Mesendoderm (in vitro differentiated cells): ENCODE measurements at regions not wholly inside any gene's neighbourhood (a gene's known extent, or its start where the extent isn't known, plus 50 kb on each side); places are given as distances from the start of the nearest gene placed in this dataset.

ENCODE experiments used
- DNase-seq: peaks from one replicate; pipeline ENCODE4 v3.0.0; 2013
- H2AK5ac ChIP-seq: 2 replicates; pipeline ENCODE4 v1.6.1; 2013; ENCODE audit warnings: low read length, inconsistent platforms
- H2BK120ac ChIP-seq: 2 replicates; pipeline ENCODE4 v1.6.1; 2013; ENCODE audit warnings: low read depth, mild to moderate bottlenecking, low read length, moderate library complexity, mixed read lengths
- H2BK15ac ChIP-seq: replicated peaks from 2 replicates; pipeline ENCODE4 v1.6.1; 2013; ENCODE audit warnings: low read depth, mild to moderate bottlenecking, moderate library complexity
- H2BK5ac ChIP-seq: 2 replicates; pipeline ENCODE4 v1.6.1; 2013; ENCODE audit warnings: low read length, inconsistent platforms
- H3K18ac ChIP-seq: 2 replicates; pipeline ENCODE4 v1.6.1; 2013; ENCODE audit warnings: mild to moderate bottlenecking, low read length, mixed read lengths
- H3K23ac ChIP-seq: one replicate; pipeline ENCODE4 v1.6.1; 2013; ENCODE audit warnings: low read length
- H3K27ac ChIP-seq: 2 replicates; pipeline ENCODE4 v1.5.1; 2013; ENCODE audit warnings: low read depth, mild to moderate bottlenecking, inconsistent platforms, low read length, moderate library complexity
- H3K27me3 ChIP-seq: 2 replicates; pipeline ENCODE4 v1.6.1; 2013; ENCODE audit warnings: low read length, control low read depth, mild to moderate bottlenecking, inconsistent platforms; ENCODE audit not compliant: insufficient read depth, poor library complexity
- H3K36me3 ChIP-seq: 2 replicates; pipeline ENCODE4 v1.6.1; 2013; ENCODE audit warnings: low read length, inconsistent platforms; ENCODE audit not compliant: control insufficient read depth, insufficient read depth
- H3K4ac ChIP-seq: one replicate; pipeline ENCODE4 v1.6.1; 2013; ENCODE audit warnings: low read depth, mild to moderate bottlenecking, low read length, moderate library complexity
- H3K4me1 ChIP-seq: 2 replicates; pipeline ENCODE4 v1.6.1; 2013; ENCODE audit warnings: low read depth, low read length, inconsistent platforms; ENCODE audit not compliant: control insufficient read depth
- H3K4me2 ChIP-seq: 2 replicates; pipeline ENCODE4 v1.6.1; 2013; ENCODE audit warnings: low read length
- H3K4me3 ChIP-seq: 2 replicates; pipeline ENCODE4 v1.5.1; 2013; ENCODE audit warnings: mild to moderate bottlenecking, low read length
- H3K56ac ChIP-seq: one replicate; pipeline ENCODE4 v1.6.1; 2013; ENCODE audit warnings: low read length
- H3K79me1 ChIP-seq: 2 replicates; pipeline ENCODE4 v1.6.1; 2013; ENCODE audit warnings: low read length, inconsistent platforms
- H3K79me2 ChIP-seq: 2 replicates; pipeline ENCODE4 v1.6.1; 2013; ENCODE audit warnings: mild to moderate bottlenecking, low read length; ENCODE audit not compliant: control insufficient read depth, insufficient read depth
- H3K9ac ChIP-seq: 2 replicates; pipeline ENCODE4 v1.6.1; 2013; ENCODE audit warnings: low read length, inconsistent platforms
- H4K5ac ChIP-seq: one replicate; pipeline ENCODE4 v1.6.1; 2013; ENCODE audit warnings: low read length
- H4K8ac ChIP-seq: one replicate; pipeline ENCODE4 v1.6.1; 2013; ENCODE audit warnings: low read depth, mild to moderate bottlenecking, control low read depth, low read length, moderate library complexity
- WGBS: extraction: QIAGEN DNeasy Blood & Tissue Kit; methylation state at CpG from one replicate; pipeline ENCODE4 v1.1.7; 2013; ENCODE audit warnings: low lambda C conversion rate, missing lambda C conversion rate; ENCODE audit not compliant: insufficient coverage; ENCODE audit errors: extremely low coverage; 5-methylcytosine and 5-hydroxymethylcytosine counted together

DNA sequence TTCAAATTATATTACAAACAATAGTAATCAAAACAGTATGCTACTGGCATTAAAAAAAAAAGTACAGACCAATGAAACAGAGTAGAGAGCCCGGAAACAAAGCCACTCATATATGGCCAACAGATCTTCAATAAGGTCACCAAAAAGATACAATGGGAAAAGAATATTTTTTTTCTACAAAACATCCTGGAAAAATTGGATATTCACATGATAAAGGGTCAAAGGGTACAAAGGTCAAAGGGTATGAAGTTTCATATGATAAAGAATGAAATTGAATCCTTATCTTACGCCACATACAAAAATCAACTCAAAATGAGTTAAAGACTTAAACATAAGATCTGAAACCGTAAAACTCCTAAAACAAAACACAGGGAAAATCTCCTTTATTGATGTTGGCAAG is 168.5 kb upstream of the PELI2 start:
- Histone ChIP-seq H2AK5ac (no peak overlapping the region), H3K27me3 (no peaks in the 10 kb centered on the region), H3K36me3 (no peaks in the 10 kb centered on the region), H2BK120ac (no peak overlapping the region), H4K5ac (no peak overlapping the region), H3K9ac (no peak overlapping the region), H3K4me2 (no peak overlapping the region), H3K79me1 (no peaks in the 10 kb centered on the region), H4K8ac (no peak overlapping the region), H3K79me2 (no peaks in the 10 kb centered on the region), H3K56ac (no peak overlapping the region), H2BK5ac (no peak overlapping the region), H2BK15ac (no peak overlapping the region), H3K4me3 (no peak overlapping the region), H3K18ac (no peak overlapping the region), H3K27ac (no peak overlapping the region), H3K4ac (no peak overlapping the region), H3K4me1 (no peaks in the 10 kb centered on the region), H3K23ac (no peak overlapping the region)
- DNase-seq, result no peak
- WGBS, result no CpG with 5 or more reads among the region's 3 CpGs

DNA sequence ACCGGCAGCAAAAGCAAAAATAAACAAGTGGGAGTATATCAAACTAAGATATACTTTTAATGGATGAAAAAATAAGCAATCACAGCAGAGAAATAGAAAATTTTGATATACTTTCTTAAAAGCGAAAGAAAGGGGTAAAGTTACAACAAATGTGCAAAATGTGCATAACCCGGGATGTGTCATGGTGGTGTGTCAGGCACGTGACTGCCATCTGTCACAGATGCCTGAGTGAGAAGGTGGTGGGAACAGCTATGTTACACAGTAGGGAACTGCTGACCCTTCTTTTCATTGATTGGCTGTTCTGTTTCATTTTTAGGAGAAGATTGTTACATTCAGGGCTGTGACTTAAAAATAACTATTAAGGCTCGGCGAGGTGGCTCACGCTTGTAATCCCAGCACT is 168.1 kb upstream of the PELI2 start:
- H3K27ac ChIP-seq, result no peak overlapping the region

DNA sequence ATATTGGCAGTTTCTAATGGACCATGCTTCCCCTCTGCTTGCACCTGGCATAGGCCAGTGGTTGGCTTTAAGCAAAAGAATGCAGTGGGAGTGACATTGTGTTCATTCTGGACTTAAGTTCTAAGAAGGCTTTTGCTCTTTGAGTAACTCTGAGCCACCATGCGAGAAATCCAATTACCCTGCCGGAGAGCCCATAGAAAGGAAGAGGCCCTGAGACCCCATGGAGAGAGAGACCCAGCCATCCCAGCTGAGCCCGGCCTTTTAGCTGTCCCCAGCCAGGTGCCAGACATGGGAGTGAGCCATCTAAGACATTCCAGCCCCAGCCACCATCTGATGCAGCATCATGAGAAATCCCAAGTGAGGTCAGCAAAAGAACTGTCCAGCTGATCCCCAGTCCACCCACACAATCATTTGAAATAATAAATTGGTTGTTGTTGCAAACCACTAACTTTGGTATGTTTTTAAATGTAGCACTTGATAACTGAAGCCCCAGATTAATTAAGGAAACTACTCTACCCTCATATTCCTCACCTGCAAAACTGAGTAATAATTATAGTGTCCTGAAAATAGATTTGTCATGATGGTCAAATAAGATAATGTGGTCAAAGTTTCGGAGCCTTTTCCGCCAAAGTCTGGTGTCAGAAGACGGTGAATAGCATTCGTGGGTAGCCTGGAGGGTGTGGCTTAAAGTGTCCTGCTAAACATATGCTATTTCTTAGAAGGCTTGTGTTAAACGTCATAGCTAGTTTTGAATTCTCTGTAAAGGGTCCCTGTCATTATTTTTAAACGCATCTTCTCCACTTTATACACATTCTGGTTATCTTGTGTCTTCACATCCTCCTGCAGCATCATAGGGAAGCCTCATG is 166.6 kb upstream of the PELI2 start:
- H3K79me2 ChIP-seq, result no peaks in the 10 kb centered on the region
- no peak overlapping the region for H2BK120ac ChIP-seq
- no peak overlapping the region for H2BK5ac ChIP-seq
- H3K36me3 ChIP-seq, result no peaks in the 10 kb centered on the region
- peak; percentile 56 for DNase-seq
- no peak overlapping the region for H3K4ac ChIP-seq
- no peak overlapping the region for H3K18ac ChIP-seq
- H3K27ac ChIP-seq, result no peak overlapping the region
- H2BK15ac ChIP-seq, result no peak overlapping the region
- H3K4me3 ChIP-seq, result no peak overlapping the region
- no peak overlapping the region for H3K4me2 ChIP-seq
- H3K27me3 ChIP-seq, result no peaks in the 10 kb centered on the region
- H4K5ac ChIP-seq, result no peak overlapping the region
- H3K79me1 ChIP-seq, result no peaks in the 10 kb centered on the region
- peak overlapping the region; percentile 4 for H3K23ac ChIP-seq
- no peak overlapping the region for H3K9ac ChIP-seq
- H2AK5ac ChIP-seq, result no peak overlapping the region
- H4K8ac ChIP-seq, result no peak overlapping the region
- WGBS, result no CpG with 5 or more reads among the region's 9 CpGs
- H3K56ac ChIP-seq, result no peak overlapping the region
- H3K4me1 ChIP-seq, result no peaks in the 10 kb centered on the region

More for the DNA sequence above, 168.1 kb upstream of the PELI2 start:
- H3K4me2 ChIP-seq, result no peak overlapping the region
- no peak overlapping the region for H3K23ac ChIP-seq
- DNase-seq, result no peak
- no peak overlapping the region for H3K4me3 ChIP-seq
- H3K79me1 ChIP-seq, result no peaks in the 10 kb centered on the region
- H3K36me3 ChIP-seq, result no peaks in the 10 kb centered on the region
- no peak overlapping the region for H4K8ac ChIP-seq
- WGBS, result no CpG with 5 or more reads among the region's 7 CpGs
- H3K4me1 ChIP-seq, result no peaks in the 10 kb centered on the region
- H2BK15ac ChIP-seq, result no peak overlapping the region
- H2BK120ac ChIP-seq, result no peak overlapping the region
- no peak overlapping the region for H3K4ac ChIP-seq
- H3K27me3 ChIP-seq, result no peaks in the 10 kb centered on the region
- no peak overlapping the region for H2AK5ac ChIP-seq
- H3K56ac ChIP-seq, result no peak overlapping the region
- H3K9ac ChIP-seq, result no peak overlapping the region
- H4K5ac ChIP-seq, result no peak overlapping the region
- no peak overlapping the region for H3K18ac ChIP-seq
- no peak overlapping the region for H2BK5ac ChIP-seq
- H3K79me2 ChIP-seq, result no peaks in the 10 kb centered on the region

DNA sequence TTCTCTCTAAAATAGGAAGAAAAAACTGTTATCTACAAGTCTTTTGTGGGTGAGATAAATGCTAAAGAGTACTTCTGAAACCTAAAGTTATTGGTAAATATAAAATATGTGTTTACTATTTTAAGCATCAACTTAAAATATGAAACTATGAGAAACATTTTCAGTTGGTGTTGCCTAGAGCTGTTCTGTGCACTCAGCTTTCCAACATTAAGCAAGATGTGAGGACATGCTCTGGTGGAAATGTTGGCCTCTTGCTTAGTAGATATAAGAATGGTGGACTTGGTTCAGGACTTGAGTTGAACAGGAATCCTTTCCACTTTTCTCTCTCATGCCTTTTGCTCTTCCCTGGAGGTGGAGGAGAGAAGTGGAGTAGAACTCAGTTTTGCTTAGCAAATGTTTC is 164.1 kb upstream of the PELI2 start:
- H3K4ac ChIP-seq, result no peak overlapping the region
- no peak overlapping the region for H3K4me3 ChIP-seq
- no peak overlapping the region for H3K4me2 ChIP-seq
- no peak overlapping the region for H3K9ac ChIP-seq
- H2BK5ac ChIP-seq, result no peak overlapping the region
- no peaks in the 10 kb centered on the region for H3K79me1 ChIP-seq
- no peak overlapping the region for H2BK120ac ChIP-seq
- no peaks in the 10 kb centered on the region for H3K27me3 ChIP-seq
- H2BK15ac ChIP-seq, result no peak overlapping the region
- H2AK5ac ChIP-seq, result no peak overlapping the region
- H3K23ac ChIP-seq, result no peak overlapping the region
- H4K8ac ChIP-seq, result no peak overlapping the region
- DNase-seq, result no peak
- no peaks in the 10 kb centered on the region for H3K4me1 ChIP-seq
- H4K5ac ChIP-seq, result no peak overlapping the region
- no peak overlapping the region for H3K27ac ChIP-seq
- H3K18ac ChIP-seq, result no peak overlapping the region
- no peaks in the 10 kb centered on the region for H3K36me3 ChIP-seq
- no peak overlapping the region for H3K56ac ChIP-seq
- H3K79me2 ChIP-seq, result no peaks in the 10 kb centered on the region

DNA sequence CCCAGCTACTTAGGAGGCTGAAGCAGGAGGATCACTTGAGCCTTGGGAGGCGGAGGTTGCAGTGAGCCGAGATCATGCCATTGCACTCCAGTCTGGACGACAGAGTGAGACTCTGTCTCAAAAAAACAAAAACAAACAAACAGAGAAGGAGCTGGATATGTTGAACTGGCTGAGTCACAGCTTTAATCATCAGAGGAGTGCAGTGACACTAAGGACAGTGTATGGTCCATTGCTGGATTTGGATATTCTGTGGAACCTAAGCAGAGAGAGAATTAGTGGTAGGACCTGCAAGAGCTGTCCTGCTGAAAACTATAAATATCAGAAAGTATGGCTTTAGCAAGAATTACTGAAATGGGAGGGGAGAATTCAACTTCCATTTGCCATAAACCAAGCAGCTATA is 163.0 kb upstream of the PELI2 start:
- no peak overlapping the region for H2BK5ac ChIP-seq
- no peak overlapping the region for H2AK5ac ChIP-seq
- no peak for DNase-seq
- H3K56ac ChIP-seq, result no peak overlapping the region
- no peaks in the 10 kb centered on the region for H3K27me3 ChIP-seq
- WGBS, result no CpG with 5 or more reads among the region's 3 CpGs
- no peak overlapping the region for H3K18ac ChIP-seq
- no peak overlapping the region for H4K5ac ChIP-seq
- no peak overlapping the region for H2BK120ac ChIP-seq
- H3K4ac ChIP-seq, result no peak overlapping the region
- no peak overlapping the region for H3K4me3 ChIP-seq
- no peak overlapping the region for H2BK15ac ChIP-seq
- H3K4me2 ChIP-seq, result no peak overlapping the region
- no peaks in the 10 kb centered on the region for H3K4me1 ChIP-seq
- H3K79me1 ChIP-seq, result no peaks in the 10 kb centered on the region
- no peaks in the 10 kb centered on the region for H3K36me3 ChIP-seq
- no peaks in the 10 kb centered on the region for H3K79me2 ChIP-seq
- H3K9ac ChIP-seq, result no peak overlapping the region
- no peak overlapping the region for H4K8ac ChIP-seq
- no peak overlapping the region for H3K27ac ChIP-seq
- H3K23ac ChIP-seq, result no peak overlapping the region

DNA sequence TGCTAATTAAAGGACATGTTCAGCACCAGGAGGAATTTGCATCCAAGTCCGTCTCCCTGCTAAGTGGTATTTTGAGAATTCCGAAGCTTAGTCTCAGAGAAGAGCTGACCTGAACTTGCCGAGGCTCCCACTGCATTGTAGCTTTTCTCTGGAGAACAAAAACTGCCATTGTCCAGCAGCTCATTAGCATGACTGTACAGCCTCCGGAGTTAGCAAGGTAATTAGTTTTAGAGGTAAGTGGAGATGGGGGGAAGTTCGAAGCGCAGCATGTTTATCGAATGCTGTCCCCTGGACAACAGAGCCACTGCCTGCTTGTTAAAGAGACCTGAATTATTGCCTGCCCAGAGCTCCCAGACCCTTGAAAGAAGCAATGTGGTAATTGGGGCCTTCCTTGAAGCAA is 160.3 kb upstream of the PELI2 start:
- H3K4me2 ChIP-seq, result no peak overlapping the region
- H3K23ac ChIP-seq, result no peak overlapping the region
- no peak overlapping the region for H2AK5ac ChIP-seq
- WGBS, result no CpG with 5 or more reads among the region's 7 CpGs
- H2BK5ac ChIP-seq, result no peak overlapping the region
- no peak overlapping the region for H3K27ac ChIP-seq
- H4K8ac ChIP-seq, result no peak overlapping the region
- H3K56ac ChIP-seq, result no peak overlapping the region
- H3K18ac ChIP-seq, result no peak overlapping the region
- DNase-seq, result peak; percentile 34
- H3K4ac ChIP-seq, result no peak overlapping the region
- no peak overlapping the region for H3K9ac ChIP-seq
- no peaks in the 10 kb centered on the region for H3K79me1 ChIP-seq
- no peak overlapping the region for H4K5ac ChIP-seq
- no peak overlapping the region for H2BK15ac ChIP-seq
- H3K27me3 ChIP-seq, result no peaks in the 10 kb centered on the region
- no peak overlapping the region for H2BK120ac ChIP-seq
- no peaks in the 10 kb centered on the region for H3K79me2 ChIP-seq
- H3K36me3 ChIP-seq, result no peaks in the 10 kb centered on the region
- no peak overlapping the region for H3K4me3 ChIP-seq
- no peaks in the 10 kb centered on the region for H3K4me1 ChIP-seq
